BE2C (cell line): ENCODE measurements at regions not wholly inside any gene's neighbourhood (a gene's known extent, or its start where the extent isn't known, plus 50 kb on each side); places are given as distances from the start of the nearest gene placed in this dataset.

Experiments
- DNase-seq: peaks from one replicate; pipeline ENCODE4 v3.0.0-alpha.2; 2020
- H3K27me3 ChIP-seq: fragments of 250-450 bp; sonication (Bioruptor Pico); 2 replicates; pipeline ENCODE4 v1.5.1; 2020; ENCODE audit warnings: mild to moderate bottlenecking
- H3K36me3 ChIP-seq: fragments of 250-450 bp; sonication (Bioruptor Pico); 2 replicates; pipeline ENCODE4 v1.5.1; 2020; ENCODE audit warnings: mild to moderate bottlenecking
- H3K4me1 ChIP-seq: fragments of 250-450 bp; sonication (Bioruptor Pico); 2 replicates; pipeline ENCODE4 v1.5.1; 2020
- H3K4me3 ChIP-seq: 2 replicates; pipeline ENCODE4 v1.5.1; 2011; ENCODE audit warnings: low read depth, low read length
- H3K9me3 ChIP-seq: fragments of 250-450 bp; sonication (Bioruptor Pico); 2 replicates; pipeline ENCODE4 v1.5.1; 2020
- CTCF ChIP-seq: IDR thresholded peaks from 2 replicates; pipeline ENCODE4 v1.5.1; 2012; ENCODE audit warnings: mild to moderate bottlenecking, low read depth, low read length

DNA sequence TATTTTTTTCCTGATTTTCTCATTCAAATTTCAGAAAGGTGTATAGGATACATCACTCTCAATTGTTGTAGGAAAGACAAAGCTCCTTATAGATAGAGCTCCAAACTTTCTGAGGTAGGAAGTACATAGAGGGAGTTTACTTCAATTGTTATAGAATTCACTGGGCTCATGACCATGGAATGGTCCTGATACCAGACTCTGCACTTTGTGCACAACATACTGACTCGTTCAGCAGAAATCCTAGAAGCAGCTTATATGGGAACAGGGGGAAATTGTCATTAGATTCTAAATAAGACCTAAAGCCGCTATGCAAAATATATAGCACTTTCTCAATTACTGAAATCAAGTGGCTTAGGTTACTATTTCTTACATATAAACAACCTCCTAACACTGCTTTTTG, 240.5 kb upstream of the TUSC1 start:
- DNase-seq = no peak
- Histone ChIP-seq H3K4me1 (no peaks in the 10 kb centered on the region), H3K36me3 (no peaks in the 10 kb centered on the region), H3K4me3 (no peak overlapping the region), H3K9me3 (no peaks in the 10 kb centered on the region), H3K27me3 (no peaks in the 10 kb centered on the region)
- TF ChIP-seq CTCF = no peak

- H3K9me3 ChIP-seq = no peaks in the 10 kb centered on the region
- H3K4me1 ChIP-seq = no peaks in the 10 kb centered on the region
- no peak for TF ChIP-seq CTCF
- H3K36me3 ChIP-seq = no peaks in the 10 kb centered on the region
- DNase-seq = no peak
- no peaks in the 10 kb centered on the region for H3K27me3 ChIP-seq
- H3K4me3 ChIP-seq = no peak overlapping the region
Observed at GRCh38 chr9:25917731-25918362, 239.6 kb upstream of the TUSC1 start.

GRCh38 chr9:25913806-25914205, 235.6 kb upstream of the TUSC1 start:
- Histone ChIP-seq H3K36me3 (no peaks in the 10 kb centered on the region), H3K4me1 (no peaks in the 10 kb centered on the region), H3K27me3 (no peaks in the 10 kb centered on the region), H3K4me3 (no peak overlapping the region), H3K9me3 (no peaks in the 10 kb centered on the region)
- DNase-seq = no peak
- no peak for TF ChIP-seq CTCF

DNA sequence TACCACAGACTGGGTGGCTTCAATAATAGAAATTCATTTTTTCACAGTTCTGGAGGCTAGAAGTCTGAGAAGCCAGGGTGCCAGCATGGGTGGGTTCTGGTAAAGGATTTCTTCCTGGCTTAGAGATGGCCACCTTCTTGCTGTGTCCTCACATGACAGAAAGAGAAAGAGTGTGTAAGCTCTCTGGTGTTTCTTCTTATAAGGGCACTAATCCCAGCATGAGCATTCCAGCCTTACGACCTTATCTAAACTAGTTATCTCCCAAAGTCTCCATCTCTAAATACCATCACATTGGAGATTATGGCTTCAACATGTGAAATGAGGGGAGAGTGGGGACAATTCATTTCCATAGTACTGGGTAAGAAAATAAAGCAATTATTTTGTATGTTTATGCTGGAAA, 226.5 kb upstream of the TUSC1 start:
- no peak for DNase-seq
- TF ChIP-seq CTCF = no peak
- H3K4me3 ChIP-seq = no peak overlapping the region
- H3K36me3 ChIP-seq = no peaks in the 10 kb centered on the region
- H3K4me1 ChIP-seq = no peaks in the 10 kb centered on the region
- no peaks in the 10 kb centered on the region for H3K27me3 ChIP-seq
- H3K9me3 ChIP-seq = no peaks in the 10 kb centered on the region

DNA sequence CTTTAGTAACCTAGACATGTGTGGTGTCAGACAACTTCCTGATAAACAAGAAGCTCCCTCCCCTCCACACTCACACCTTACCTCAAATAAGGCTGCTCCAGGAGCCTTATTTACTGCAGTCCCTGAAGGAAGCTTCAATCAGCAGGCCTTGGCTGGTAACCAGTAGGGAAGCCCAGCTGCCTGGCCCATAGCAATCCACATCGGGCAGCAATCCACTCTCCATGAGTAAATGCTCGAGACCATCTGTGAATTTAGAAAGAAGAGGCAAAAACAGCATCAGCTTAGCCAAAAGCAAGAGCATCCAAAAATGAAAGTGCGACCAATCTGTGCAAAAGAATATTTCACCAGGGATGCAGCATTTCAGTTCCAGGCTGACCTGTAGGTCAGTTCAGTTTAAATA, 213.3 kb upstream of the TUSC1 start:
- Histone ChIP-seq H3K36me3 (no peaks in the 10 kb centered on the region), H3K9me3 (no peaks in the 10 kb centered on the region; the same call in 1 of the 2 replicates), H3K27me3 (no peaks in the 10 kb centered on the region), H3K4me1 (no peaks in the 10 kb centered on the region), H3K4me3 (no peak overlapping the region)
- DNase-seq = no peak
- no peak for TF ChIP-seq CTCF

- Histone ChIP-seq H3K9me3 (no peaks in the 10 kb centered on the region; the same call in 1 of the 2 replicates), H3K36me3 (no peaks in the 10 kb centered on the region), H3K4me3 (no peak overlapping the region), H3K27me3 (no peaks in the 10 kb centered on the region), H3K4me1 (no peaks in the 10 kb centered on the region)
- TF ChIP-seq CTCF = no peak
- no peak for DNase-seq
Observed at GRCh38 chr9:25889661-25890060, 211.4 kb upstream of the TUSC1 start.
